C4-2B (cell line): ENCODE measurements at regions not wholly inside any gene's neighbourhood (a gene's known extent, or its start where the extent isn't known, plus 50 kb on each side); places are given as distances from the start of the nearest gene placed in this dataset.
"Not testable (repeated sequence)": the region's sequence is repeated elsewhere in the genome, so short reads cannot be mapped to it uniquely, and the experiment has no call there.

Experiments used
- ZFX ChIP-seq: fragments of 450-650 bp; IDR thresholded peaks from 2 replicates; pipeline ENCODE4 v1.6.1; 2017
- TF ChIP-seq, protein P1 (sequence below): fragments of 450-650 bp; conservative IDR thresholded peaks from 2 replicates; pipeline ENCODE4 v1.5.1; 2017; ENCODE audit warnings: mild to moderate bottlenecking

DNA sequence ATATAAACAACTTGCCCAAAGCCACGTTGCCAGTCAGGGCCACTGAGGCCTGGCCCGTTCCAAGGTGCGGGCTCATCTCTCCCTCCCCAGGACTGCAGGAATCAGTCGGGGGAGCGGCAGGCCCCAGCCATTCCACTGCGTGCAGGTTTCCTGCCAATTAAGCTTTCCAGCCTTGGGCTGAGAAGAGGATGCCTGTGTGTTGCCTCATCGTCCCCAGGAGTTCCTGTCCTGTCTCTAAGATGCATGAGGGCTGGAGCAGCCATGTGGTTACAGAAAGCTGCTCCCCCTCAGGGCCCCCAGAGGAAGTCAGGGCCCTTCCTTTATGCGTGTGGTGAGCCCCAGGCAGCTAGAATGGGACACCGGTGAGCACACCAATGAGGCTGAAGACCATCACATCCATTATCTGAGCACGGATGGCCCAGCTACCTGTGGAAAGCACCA, 57.7 kb upstream of the METTL9 start:
- TF ChIP-seq, protein P1, sequence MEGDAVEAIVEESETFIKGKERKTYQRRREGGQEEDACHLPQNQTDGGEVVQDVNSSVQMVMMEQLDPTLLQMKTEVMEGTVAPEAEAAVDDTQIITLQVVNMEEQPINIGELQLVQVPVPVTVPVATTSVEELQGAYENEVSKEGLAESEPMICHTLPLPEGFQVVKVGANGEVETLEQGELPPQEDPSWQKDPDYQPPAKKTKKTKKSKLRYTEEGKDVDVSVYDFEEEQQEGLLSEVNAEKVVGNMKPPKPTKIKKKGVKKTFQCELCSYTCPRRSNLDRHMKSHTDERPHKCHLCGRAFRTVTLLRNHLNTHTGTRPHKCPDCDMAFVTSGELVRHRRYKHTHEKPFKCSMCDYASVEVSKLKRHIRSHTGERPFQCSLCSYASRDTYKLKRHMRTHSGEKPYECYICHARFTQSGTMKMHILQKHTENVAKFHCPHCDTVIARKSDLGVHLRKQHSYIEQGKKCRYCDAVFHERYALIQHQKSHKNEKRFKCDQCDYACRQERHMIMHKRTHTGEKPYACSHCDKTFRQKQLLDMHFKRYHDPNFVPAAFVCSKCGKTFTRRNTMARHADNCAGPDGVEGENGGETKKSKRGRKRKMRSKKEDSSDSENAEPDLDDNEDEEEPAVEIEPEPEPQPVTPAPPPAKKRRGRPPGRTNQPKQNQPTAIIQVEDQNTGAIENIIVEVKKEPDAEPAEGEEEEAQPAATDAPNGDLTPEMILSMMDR, result not testable (repeated sequence)
- not testable (repeated sequence) for TF ChIP-seq ZFX
